MM.1S (cell line): ENCODE measurements at regions not wholly inside any gene's neighbourhood (a gene's known extent, or its start where the extent isn't known, plus 50 kb on each side); places are given as distances from the start of the nearest gene placed in this dataset.

Source experiments
- EZH2 ChIP-seq: fragments of 300-600 bp; sonication (generic); optimal IDR thresholded peaks from 2 replicates; pipeline ENCODE3; 2017; ENCODE audit warnings: low read depth, mild to moderate bottlenecking, antibody characterized with exemption, low read length, mixed read lengths
- TF ChIP-seq, protein P1 (sequence below): fragments of 300-600 bp; sonication (generic); IDR thresholded peaks from 2 replicates; pipeline ENCODE4 v1.5.1; 2016; ENCODE audit warnings: antibody characterized with exemption, low read length, mixed read lengths

DNA sequence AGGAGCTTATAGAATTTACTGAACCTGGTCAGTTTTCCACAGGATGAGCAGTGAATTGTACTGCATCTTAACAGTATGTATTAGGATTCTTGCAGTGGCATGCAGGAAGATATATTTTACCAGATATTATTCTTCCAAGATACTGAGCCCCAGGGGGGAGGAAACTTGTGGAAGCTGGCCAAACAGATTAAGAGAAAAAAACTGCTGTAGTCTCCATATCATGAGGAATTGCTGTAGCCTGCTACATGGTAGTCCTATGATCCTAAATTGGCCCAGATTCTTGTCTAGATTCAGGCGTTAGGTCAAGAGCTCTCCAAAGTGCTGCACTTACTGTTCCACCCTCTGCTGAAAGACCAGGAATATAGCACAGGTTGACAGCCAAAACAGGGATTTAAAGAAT is 275.5 kb upstream of the TAS2R1 start:
- TF ChIP-seq, protein P1, sequence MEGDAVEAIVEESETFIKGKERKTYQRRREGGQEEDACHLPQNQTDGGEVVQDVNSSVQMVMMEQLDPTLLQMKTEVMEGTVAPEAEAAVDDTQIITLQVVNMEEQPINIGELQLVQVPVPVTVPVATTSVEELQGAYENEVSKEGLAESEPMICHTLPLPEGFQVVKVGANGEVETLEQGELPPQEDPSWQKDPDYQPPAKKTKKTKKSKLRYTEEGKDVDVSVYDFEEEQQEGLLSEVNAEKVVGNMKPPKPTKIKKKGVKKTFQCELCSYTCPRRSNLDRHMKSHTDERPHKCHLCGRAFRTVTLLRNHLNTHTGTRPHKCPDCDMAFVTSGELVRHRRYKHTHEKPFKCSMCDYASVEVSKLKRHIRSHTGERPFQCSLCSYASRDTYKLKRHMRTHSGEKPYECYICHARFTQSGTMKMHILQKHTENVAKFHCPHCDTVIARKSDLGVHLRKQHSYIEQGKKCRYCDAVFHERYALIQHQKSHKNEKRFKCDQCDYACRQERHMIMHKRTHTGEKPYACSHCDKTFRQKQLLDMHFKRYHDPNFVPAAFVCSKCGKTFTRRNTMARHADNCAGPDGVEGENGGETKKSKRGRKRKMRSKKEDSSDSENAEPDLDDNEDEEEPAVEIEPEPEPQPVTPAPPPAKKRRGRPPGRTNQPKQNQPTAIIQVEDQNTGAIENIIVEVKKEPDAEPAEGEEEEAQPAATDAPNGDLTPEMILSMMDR: no peak
- TF ChIP-seq EZH2: no peak
